HG03520 (cell line): ENCODE measurements at regions not wholly inside any gene's neighbourhood (a gene's known extent, or its start where the extent isn't known, plus 50 kb on each side); places are given as distances from the start of the nearest gene placed in this dataset.
"Not testable (repeated sequence)": the region's sequence is repeated elsewhere in the genome, so short reads cannot be mapped to it uniquely, and the experiment has no call there.

Experiments used
- ATAC-seq: cut with Tn5 transposase; IDR thresholded peaks from one replicate; pipeline ENCODE4 v1.9.1; 2021; ENCODE audit warnings: mild to moderate bottlenecking, moderate library complexity; ENCODE audit not compliant: unreplicated experiment

GRCh38 chr10:65365878-65366277 lies 1560.0 kb upstream of the LRRTM3 start:
- no peak for ATAC-seq

GRCh38 chr10:65367706-65368105 lies 1558.1 kb upstream of the LRRTM3 start:
- ATAC-seq: no peak

GRCh38 chr10:65375528-65375927 lies 1550.3 kb upstream of the LRRTM3 start:
- no peak for ATAC-seq

GRCh38 chr10:65377687-65378086 lies 1548.1 kb upstream of the LRRTM3 start:
- ATAC-seq: no peak

- ATAC-seq: no peak
These were observed 1531.1 kb upstream of the LRRTM3 start for GRCh38 chr10:65394502-65395297.

DNA sequence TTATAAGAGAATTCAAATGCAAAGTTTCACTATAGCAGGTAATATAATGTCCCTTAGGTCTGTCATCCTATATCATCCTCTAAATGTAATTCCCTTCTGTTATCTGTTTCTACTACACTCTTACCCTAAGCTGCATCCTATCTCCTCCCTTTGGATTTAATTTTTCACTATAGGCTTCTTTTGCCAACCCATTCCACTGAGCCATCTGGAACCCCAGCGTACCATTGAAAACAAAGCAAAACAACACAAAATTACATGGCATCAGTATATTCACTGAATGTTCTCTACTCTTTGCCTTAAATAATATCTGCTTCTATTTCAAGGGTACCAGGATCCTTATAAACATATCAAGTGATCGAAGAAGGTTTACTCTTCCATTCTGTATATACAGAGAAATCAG lies 1530.2 kb upstream of the LRRTM3 start:
- no peak for ATAC-seq

DNA sequence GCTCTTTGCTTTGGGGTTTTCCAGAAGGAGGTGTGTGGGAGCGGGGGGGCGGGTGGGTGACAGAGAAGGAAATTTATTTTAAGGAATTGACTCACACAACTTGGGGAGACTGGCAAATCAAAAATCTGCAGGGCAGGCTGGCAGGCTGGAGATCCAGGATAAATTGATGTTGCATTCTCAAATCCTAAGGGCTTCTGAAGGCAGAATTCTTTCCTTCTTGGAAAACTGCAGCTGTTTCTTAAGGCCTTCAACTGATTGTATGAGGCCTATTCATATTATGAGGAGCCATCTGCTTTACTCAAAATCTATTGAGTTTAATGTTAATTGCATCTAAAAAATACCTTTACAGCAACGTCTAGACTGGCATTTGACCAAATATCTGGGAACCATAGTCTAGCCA lies 1528.8 kb upstream of the LRRTM3 start:
- ATAC-seq: no peak

DNA sequence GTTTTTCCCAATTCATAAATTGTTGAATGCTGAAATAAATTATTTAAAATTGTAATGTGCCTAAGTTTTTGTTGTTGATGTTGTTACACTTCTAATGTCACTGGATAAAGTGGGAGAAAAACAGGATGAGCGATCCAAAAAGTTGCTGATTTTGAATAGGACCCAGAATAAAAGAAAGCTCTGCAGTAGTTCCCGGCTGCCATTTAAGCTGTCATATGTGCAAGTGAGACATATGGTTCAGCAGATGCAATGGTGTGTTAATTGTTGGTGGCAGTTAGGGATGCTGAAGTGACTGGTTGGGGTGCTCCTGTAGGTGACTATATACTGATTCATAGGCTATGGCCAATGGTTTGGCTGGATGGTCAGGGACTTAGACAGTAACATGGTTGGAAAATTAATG lies 1517.4 kb upstream of the LRRTM3 start:
- ATAC-seq: no peak

- ATAC-seq: no peak
These were observed 1512.8 kb upstream of the LRRTM3 start for GRCh38 chr10:65413001-65413400.

DNA sequence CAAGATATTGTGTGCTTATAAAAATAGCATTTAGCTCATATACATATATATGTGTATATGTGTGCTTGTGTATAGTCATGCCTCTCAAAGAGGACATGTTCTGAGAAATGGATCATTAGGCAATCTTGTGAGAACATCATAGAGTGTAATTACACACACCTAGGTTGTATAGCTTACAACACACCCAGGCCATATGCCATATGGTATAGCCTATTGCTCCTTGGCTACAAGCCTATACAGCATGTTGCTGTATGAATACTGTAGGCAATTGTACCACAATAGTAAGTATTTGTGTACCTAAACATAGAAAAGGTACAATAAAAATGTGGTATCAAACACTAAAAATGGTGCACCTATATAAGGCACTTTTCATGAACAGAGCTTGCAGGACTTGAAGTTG lies 1510.5 kb upstream of the LRRTM3 start:
- ATAC-seq: no peak

- ATAC-seq: no peak
These were observed 1509.7 kb upstream of the LRRTM3 start for GRCh38 chr10:65416094-65416493.

DNA sequence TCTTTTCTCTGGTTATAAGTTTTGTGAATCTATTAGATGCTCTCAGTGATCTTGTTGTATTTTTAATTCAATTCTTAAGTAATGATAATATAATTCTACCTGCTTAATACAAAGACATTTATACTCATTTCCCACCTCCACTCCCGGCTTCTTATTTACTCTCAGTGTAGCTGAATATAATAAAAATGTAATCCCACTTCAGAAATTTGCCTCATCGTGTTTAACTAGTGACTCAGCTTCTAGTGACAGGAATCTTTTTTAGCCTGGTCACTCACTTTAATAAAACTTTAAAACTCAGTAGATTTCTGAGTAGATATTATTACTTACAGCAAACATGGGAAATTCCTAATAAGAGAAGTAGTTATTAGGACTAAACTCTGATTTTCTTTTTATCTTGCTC lies 1506.2 kb upstream of the LRRTM3 start:
- no peak for ATAC-seq

GRCh38 chr10:65423043-65423442 lies 1502.8 kb upstream of the LRRTM3 start:
- no peak for ATAC-seq

DNA sequence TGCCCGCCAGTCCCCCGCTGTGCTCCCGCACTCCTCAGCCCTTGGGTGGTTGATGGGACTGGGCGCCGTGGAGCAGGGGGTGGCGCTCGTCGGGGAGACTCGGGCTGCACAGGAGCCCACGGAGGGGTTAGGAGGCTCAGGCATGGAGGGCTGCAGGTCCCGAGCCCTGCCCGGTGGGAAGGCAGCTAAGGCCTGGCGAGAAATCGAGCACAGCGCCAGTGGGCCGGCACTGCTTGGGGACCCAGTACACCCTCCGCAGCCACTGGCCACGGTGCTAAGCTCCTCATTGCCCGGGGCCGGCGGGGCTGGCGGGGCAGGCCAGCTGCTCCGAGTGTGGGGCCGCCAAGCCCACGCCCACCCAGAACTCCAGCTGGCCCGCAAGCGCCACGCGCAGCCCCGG lies 1496.5 kb upstream of the LRRTM3 start:
- ATAC-seq: not testable (repeated sequence)

DNA sequence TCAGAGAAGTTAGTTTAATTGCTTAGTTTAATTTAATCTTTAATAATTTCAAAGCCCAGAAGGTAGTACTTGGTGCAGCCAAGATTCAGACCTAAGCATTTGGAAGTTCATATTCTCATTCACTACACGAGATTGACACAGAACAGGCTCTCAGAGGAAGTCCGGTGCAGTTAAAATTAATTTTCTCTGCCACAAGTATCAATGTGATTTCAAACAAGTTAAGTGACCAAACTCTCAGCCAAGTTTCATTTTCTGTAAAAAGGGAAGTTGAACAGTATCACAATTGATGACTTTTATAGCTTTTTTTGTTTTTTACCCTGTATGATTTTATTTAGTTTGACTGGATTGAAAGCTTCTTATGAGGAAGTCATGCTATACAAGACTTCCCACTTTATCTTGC lies 1494.9 kb upstream of the LRRTM3 start:
- ATAC-seq: no peak

DNA sequence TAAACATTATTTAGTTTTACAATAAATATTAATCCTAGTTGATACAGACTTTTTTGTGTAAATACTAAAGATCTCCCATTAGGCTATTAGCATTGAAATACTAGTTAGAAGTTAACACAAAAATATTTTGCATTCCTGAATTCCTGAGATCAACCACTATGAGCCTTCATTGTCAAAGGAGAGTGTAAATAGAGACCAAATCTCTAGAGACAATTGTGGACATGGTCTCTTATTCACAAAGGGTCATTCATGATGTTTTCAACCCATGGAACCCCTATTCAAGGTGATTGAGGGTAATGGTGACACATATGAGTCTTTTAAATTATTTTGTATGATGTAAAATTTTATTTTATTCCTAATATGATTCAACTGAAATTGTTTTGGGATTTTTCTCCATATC lies 1454.8 kb upstream of the LRRTM3 start:
- ATAC-seq: no peak

DNA sequence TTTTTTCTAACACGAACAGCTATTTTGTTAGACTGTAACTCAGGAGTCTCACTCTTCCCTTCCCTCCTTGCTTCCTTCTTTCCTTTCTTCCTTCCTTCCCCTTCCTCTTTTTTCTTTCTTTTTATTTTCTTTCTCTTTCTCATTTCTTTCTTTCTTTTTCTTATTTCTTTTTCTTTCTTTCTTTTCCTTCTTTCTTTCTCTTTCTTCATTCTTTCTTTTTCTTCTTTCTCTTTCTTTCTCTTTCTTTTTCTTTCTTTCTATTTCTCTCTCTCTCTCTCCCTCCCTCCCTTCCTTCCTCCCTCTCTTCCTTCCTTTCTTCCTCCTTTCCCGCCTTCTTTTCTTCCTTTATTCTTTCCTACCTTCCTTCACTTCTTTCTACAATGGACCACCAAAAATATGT lies 1443.0 kb upstream of the LRRTM3 start:
- ATAC-seq: no peak

DNA sequence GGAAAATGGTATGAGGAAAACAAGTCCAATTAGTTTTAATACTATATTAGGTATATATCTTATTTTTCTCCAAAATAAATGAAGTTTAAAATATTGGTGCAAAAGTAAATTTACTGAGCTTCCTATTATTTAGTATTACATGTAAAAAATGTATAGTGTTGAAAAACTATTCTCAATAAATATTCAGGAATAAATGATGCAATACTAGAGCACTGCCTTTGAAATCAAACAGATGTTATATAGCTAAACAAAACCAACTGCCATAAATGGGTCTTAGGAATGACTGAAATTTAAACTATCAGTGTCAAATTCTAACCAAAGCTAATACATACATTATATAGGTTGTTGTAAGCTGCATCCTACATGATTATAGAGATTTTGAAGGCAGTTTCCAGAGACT lies 1434.0 kb upstream of the LRRTM3 start:
- no peak for ATAC-seq

- ATAC-seq: no peak
These were observed 1429.3 kb upstream of the LRRTM3 start for GRCh38 chr10:65496541-65496940.

DNA sequence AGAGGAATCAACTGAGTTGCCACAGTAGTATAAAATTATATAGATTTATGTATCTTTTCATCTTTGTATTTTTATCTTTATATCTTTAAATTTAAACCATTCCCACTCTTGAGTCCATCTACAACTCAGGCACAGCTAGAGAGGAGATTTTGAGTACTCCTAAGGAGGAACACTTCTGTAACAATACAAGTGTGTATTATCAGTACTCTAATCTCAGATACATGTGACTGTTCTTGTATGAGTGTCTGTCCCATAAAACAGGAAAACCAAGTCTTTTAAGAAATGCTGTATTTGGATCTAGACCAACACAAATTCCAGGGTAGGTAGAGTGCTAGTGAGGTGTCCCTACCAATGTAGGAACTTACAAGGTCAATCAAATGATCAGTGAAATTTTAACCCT lies 1428.0 kb upstream of the LRRTM3 start:
- ATAC-seq: no peak

DNA sequence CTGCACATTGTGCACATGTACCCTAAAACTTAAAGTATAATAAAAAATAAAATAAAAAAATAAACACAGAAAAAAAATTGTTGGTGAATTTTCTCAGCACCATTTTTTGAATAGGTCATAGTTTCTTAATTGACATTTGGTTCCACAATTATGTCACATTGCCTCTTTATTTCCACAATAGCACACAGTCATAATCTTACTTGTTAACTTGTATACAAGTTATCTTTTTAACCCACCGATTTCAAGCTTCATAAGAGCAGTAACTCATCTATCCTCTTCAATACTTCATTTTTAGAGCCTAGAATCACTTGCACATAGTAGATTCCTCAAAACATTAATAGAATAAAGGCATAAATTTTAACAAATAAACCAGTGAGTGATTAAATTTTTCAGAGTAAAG lies 1425.1 kb upstream of the LRRTM3 start:
- ATAC-seq: no peak

- peak; percentile 73 for ATAC-seq
These were observed 1424.6 kb upstream of the LRRTM3 start for GRCh38 chr10:65501259-65501658.

DNA sequence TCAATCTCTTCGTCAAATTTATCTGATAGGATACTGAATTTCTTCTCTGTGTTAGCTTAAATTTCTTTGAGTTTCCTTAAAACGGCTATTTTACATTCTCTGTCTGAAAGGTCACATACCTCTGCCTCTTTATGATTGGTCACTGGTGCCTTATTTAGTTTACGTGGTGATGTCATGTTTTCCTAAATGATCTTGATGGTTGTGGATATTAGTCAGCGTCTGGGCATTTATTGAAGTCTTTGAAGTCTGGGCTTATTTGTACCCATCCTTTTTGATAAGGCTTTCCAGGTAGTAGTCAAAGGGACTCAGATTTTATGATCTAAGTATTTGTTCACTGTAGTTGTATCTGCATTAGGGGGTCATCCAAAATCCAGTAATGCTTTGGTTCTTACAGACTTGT lies 1407.5 kb upstream of the LRRTM3 start:
- no peak for ATAC-seq
